ENCODE measurements at regions not wholly inside any gene's neighbourhood (a gene's known extent, or its start where the extent isn't known, plus 50 kb on each side); places are given as distances from the start of the nearest gene placed in this dataset.
A peak's percentile ranks its signal among the peaks of the same experiment; 100 is the strongest.
"Not testable (repeated sequence)": the region's sequence is repeated elsewhere in the genome, so short reads cannot be mapped to it uniquely, and the experiment has no call there.

DNA sequence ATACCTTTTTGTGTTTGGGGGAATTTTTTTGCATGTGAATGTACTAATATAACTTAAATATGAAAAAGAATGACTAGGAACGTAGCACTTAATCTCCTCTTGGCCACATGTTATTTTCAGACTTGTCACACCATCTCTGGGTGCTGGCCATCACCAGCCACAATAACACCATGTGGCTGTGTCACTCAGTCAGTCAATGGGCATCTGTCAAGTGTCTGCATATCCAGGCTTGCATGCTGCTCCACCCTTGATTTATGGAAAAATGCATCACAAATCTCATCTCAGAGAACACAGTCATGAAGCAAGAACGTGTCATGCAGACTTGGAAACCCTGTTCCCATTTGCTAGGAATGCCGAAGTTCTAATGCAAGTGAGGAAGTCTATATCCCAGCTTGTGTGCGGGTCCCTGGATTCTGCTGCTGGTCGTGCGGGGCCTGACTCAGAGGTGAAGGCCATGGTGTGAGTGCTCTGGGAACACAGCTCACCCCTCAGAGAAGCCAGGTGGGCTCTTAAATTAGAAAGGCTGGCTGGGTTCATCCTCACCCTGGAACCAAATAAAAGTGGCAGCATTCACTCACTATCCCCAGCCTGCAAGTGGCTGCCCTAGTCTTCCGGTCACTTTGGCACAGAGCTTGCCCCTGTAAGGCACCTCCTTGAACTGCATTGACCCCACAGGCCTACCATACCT lies 53.6 kb upstream of the ARHGEF7 start:
- peaks cover 46% of the 10 kb centered on the region for H3K9me3 Mint-ChIP-seq
- peaks cover 30% of the 10 kb centered on the region for H3K4me1 Mint-ChIP-seq
- no peak overlapping the region for H3K27ac ChIP-seq (ENCODE audit: low read depth, low read length)
- H3K36me3 Mint-ChIP-seq (ENCODE audit: low read depth): no peaks in the 10 kb centered on the region
- H3K4me3 ChIP-seq (ENCODE audit: low read length): peak overlapping the region; percentile 42
- no peaks in the 10 kb centered on the region for H3K36me3 ChIP-seq (ENCODE audit: control insufficient read depth, insufficient read depth, low read length)
- peaks cover 5% of the 10 kb centered on the region for H3K27me3 ChIP-seq (ENCODE audit: control insufficient read depth, insufficient read depth, low read length, poor library complexity, severe bottlenecking)
- 88 to 94% methylated on average over 4 to 7 of the region's 7 CpGs for WGBS, 2 experiments (ENCODE audit: insufficient coverage in 1 of 2, insufficient read length in 1 of 2)
- H3K27me3 Mint-ChIP-seq (ENCODE audit: insufficient read depth): peaks cover 23% of the 10 kb centered on the region
- no peak for TF ChIP-seq CTCF (conservative IDR thresholded peaks at IDR 0.05)
- H3K4me1 ChIP-seq (ENCODE audit: control insufficient read depth, insufficient read depth, low read length): peaks cover 3% of the 10 kb centered on the region
- no peak overlapping the region for H3K9ac ChIP-seq (ENCODE audit: extremely low read depth, low read length, poor library complexity, severe bottlenecking)
- peaks cover 44% of the 10 kb centered on the region for H3K9me3 ChIP-seq (ENCODE audit: control insufficient read depth, low read length)
- no peak for DNase-seq
- H3K4me3 Mint-ChIP-seq: no peak overlapping the region
- no peak overlapping the region for H3K27ac Mint-ChIP-seq

GRCh38 chr13:111060237-111060919 lies 54.7 kb upstream of the ARHGEF7 start:
- peaks cover 28% of the 10 kb centered on the region for H3K4me1 Mint-ChIP-seq
- H3K9ac ChIP-seq (ENCODE audit: extremely low read depth, low read length, poor library complexity, severe bottlenecking): no peak overlapping the region
- peaks cover 13% of the 10 kb centered on the region for H3K27me3 Mint-ChIP-seq (ENCODE audit: insufficient read depth)
- H3K27ac Mint-ChIP-seq: no peak overlapping the region
- H3K4me1 ChIP-seq (ENCODE audit: control insufficient read depth, insufficient read depth, low read length): peaks cover 3% of the 10 kb centered on the region
- no peaks in the 10 kb centered on the region for H3K27me3 ChIP-seq (ENCODE audit: control insufficient read depth, insufficient read depth, low read length, poor library complexity, severe bottlenecking)
- no peaks in the 10 kb centered on the region for H3K36me3 ChIP-seq (ENCODE audit: control insufficient read depth, insufficient read depth, low read length)
- H3K9me3 Mint-ChIP-seq: peaks cover 46% of the 10 kb centered on the region
- H3K36me3 Mint-ChIP-seq (ENCODE audit: low read depth): no peaks in the 10 kb centered on the region
- no peak for DNase-seq
- TF ChIP-seq CTCF (conservative IDR thresholded peaks at IDR 0.05): no peak
- WGBS, 2 experiments (ENCODE audit: insufficient coverage in 1 of 2, insufficient read length in 1 of 2): 83 to 100% methylated on average over 2 to 4 of the region's 4 CpGs
- no peak overlapping the region for H3K4me3 ChIP-seq (ENCODE audit: low read length)
- no peak overlapping the region for H3K27ac ChIP-seq (ENCODE audit: low read depth, low read length)
- peaks cover 44% of the 10 kb centered on the region for H3K9me3 ChIP-seq (ENCODE audit: control insufficient read depth, low read length)
- no peak overlapping the region for H3K4me3 Mint-ChIP-seq

DNA sequence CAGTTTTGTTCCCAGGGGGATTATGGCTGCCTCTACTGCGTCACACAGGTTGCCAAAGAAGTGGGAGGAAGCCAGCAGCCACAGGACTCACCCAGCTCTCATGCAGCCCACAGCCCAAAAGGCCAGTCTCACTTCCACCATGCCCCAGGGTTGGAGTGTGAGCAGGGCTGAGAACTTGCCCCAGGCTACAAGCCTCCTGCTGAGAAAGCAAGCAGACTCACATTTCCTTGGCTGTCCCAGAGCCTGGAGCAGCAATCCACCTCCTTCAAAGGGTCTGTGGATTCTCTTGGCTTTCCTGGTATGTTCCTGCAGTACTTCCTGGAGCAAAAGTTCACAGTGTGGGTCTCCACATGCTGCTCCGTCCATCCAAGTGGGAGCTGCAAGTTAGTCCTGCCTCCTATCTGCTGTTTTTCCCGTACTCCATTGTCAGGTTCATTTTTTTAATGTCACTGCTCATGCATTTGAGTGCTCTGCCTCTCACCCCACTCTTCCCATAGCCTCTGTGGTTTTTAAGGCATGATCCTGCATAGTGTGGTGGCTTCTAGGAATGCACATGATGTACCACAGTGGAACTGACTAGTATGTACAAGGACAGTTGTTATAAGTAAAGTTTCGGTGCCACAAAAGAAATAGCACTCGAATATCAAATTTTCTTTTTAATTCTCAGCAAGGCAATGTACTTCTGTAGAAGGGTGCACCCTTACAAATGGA lies 56.2 kb upstream of the ARHGEF7 start:
- no peaks in the 10 kb centered on the region for H3K36me3 Mint-ChIP-seq (ENCODE audit: low read depth)
- no peak for TF ChIP-seq CTCF (conservative IDR thresholded peaks at IDR 0.05)

GRCh38 chr13:111058339-111058738 lies 56.8 kb upstream of the ARHGEF7 start:
- H3K4me3 Mint-ChIP-seq; H3K27ac ChIP-seq (ENCODE audit: low read depth, low read length); DNase-seq; H3K4me1 ChIP-seq (ENCODE audit: control insufficient read depth, insufficient read depth, low read length); H3K36me3 ChIP-seq (ENCODE audit: control insufficient read depth, insufficient read depth, low read length); H3K9ac ChIP-seq (ENCODE audit: extremely low read depth, low read length, poor library complexity, severe bottlenecking); H3K27ac Mint-ChIP-seq; H3K27me3 ChIP-seq (ENCODE audit: control insufficient read depth, insufficient read depth, low read length, poor library complexity, severe bottlenecking); H3K27me3 Mint-ChIP-seq (ENCODE audit: insufficient read depth); H3K36me3 Mint-ChIP-seq (ENCODE audit: low read depth); H3K4me1 Mint-ChIP-seq; H3K4me3 ChIP-seq (ENCODE audit: low read length): not testable (repeated sequence)
- peaks cover 45% of the 10 kb centered on the region for H3K9me3 Mint-ChIP-seq
- peaks cover 33% of the 10 kb centered on the region for H3K9me3 ChIP-seq (ENCODE audit: control insufficient read depth, low read length)

More for the DNA sequence above, 56.2 kb upstream of the ARHGEF7 start:
- peaks cover 38% of the 10 kb centered on the region for H3K9me3 ChIP-seq (ENCODE audit: control insufficient read depth, low read length)
- H3K9ac ChIP-seq (ENCODE audit: extremely low read depth, low read length, poor library complexity, severe bottlenecking): no peak overlapping the region
- Mint-ChIP-seq H3K4me3 (no peak overlapping the region), H3K27me3 (ENCODE audit: insufficient read depth) (peaks cover 7% of the 10 kb centered on the region), H3K4me1 (peaks cover 15% of the 10 kb centered on the region), H3K9me3 (peaks cover 46% of the 10 kb centered on the region), H3K27ac (no peak overlapping the region)
- no peak overlapping the region for H3K27ac ChIP-seq (ENCODE audit: low read depth, low read length)
- H3K4me1 ChIP-seq (ENCODE audit: control insufficient read depth, insufficient read depth, low read length): peaks cover 3% of the 10 kb centered on the region
- H3K36me3 ChIP-seq (ENCODE audit: control insufficient read depth, insufficient read depth, low read length): no peaks in the 10 kb centered on the region
- H3K27me3 ChIP-seq (ENCODE audit: control insufficient read depth, insufficient read depth, low read length, poor library complexity, severe bottlenecking): no peaks in the 10 kb centered on the region
- no peak overlapping the region for H3K4me3 ChIP-seq (ENCODE audit: low read length)
- no peak for DNase-seq
- 42 to 58% methylated on average over 2 to 5 of the region's 5 CpGs for WGBS, 2 experiments (ENCODE audit: insufficient coverage in 1 of 2, insufficient read length in 1 of 2)

DNA sequence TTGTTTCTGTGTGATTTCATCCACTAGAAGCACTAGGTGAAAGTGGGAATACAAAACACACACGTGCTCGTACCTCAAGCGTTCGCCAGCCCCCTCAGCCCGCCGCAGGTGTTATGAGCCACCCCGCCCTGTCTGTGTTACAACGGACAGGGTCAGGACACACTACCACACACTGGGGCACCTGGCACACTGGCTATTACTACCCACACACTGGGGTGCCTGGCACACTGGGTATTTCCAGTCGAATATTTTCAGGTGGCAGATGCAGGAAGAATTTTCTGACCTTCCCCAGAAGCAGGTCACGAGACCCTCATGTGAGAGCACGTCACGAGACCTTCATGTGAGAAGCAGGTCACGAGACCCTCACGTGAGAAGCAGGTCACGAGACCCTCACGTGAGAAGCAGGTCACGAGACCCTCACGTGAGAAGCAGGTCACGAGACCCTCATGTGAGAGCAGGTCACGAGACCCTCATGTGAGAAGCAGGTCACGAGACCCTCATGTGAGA lies 63.3 kb upstream of the ARHGEF7 start:
- H3K27ac ChIP-seq (ENCODE audit: low read depth, low read length); H3K36me3 Mint-ChIP-seq (ENCODE audit: low read depth); H3K9me3 Mint-ChIP-seq; H3K4me3 ChIP-seq (ENCODE audit: low read length); H3K9me3 ChIP-seq (ENCODE audit: control insufficient read depth, low read length); H3K9ac ChIP-seq (ENCODE audit: extremely low read depth, low read length, poor library complexity, severe bottlenecking); H3K36me3 ChIP-seq (ENCODE audit: control insufficient read depth, insufficient read depth, low read length); H3K4me3 Mint-ChIP-seq; H3K27me3 ChIP-seq (ENCODE audit: control insufficient read depth, insufficient read depth, low read length, poor library complexity, severe bottlenecking); H3K27ac Mint-ChIP-seq; H3K4me1 Mint-ChIP-seq; H3K27me3 Mint-ChIP-seq (ENCODE audit: insufficient read depth); H3K4me1 ChIP-seq (ENCODE audit: control insufficient read depth, insufficient read depth, low read length); DNase-seq: not testable (repeated sequence)
- WGBS, 2 experiments (ENCODE audit: insufficient coverage in 1 of 2, insufficient read length in 1 of 2): 90 to 94% methylated on average over 13 to 19 of the region's 21 CpGs

Measured in endodermal cell (in vitro differentiated cells).